ENCODE measurements at regions not wholly inside any gene's neighbourhood (a gene's known extent, or its start where the extent isn't known, plus 50 kb on each side); places are given as distances from the start of the nearest gene placed in this dataset.

DNA sequence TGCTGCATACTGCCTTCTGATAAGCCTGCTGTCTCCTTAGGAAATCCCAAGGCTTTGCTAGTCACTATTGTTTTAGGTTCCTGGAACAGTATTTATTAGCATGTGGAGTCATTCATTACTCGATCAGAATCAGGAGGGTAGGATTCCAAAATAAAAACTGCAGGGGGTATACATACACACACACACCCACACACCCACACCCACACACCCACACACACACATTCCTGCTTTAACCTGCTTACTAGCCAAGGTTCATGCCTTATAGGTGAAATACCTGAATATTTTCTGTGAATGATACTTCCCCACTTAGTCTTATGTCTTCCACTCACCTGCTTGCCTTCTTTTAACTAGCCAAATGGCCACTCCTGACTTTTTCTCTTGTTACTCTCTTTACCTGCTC is 325.1 kb downstream of the ADGRL2 start:
- TF ChIP-seq, protein P1, sequence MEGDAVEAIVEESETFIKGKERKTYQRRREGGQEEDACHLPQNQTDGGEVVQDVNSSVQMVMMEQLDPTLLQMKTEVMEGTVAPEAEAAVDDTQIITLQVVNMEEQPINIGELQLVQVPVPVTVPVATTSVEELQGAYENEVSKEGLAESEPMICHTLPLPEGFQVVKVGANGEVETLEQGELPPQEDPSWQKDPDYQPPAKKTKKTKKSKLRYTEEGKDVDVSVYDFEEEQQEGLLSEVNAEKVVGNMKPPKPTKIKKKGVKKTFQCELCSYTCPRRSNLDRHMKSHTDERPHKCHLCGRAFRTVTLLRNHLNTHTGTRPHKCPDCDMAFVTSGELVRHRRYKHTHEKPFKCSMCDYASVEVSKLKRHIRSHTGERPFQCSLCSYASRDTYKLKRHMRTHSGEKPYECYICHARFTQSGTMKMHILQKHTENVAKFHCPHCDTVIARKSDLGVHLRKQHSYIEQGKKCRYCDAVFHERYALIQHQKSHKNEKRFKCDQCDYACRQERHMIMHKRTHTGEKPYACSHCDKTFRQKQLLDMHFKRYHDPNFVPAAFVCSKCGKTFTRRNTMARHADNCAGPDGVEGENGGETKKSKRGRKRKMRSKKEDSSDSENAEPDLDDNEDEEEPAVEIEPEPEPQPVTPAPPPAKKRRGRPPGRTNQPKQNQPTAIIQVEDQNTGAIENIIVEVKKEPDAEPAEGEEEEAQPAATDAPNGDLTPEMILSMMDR (IDR thresholded peaks at IDR 0.05): no peak
- no peak for TF ChIP-seq POLR2A (IDR thresholded peaks at IDR 0.05)
